DMS153 treated with DMSO at 0.1 percent for 48 hours (cell line): ENCODE measurements at regions not wholly inside any gene's neighbourhood (a gene's known extent, or its start where the extent isn't known, plus 50 kb on each side); places are given as distances from the start of the nearest gene placed in this dataset.
A peak's percentile ranks its signal among the peaks of the same experiment; 100 is the strongest.

Source experiments
- DNase-seq: peaks from one replicate; lab custom pipeline; 2025; ENCODE audit not compliant: unreplicated experiment; lab: John Stamatoyannopoulos, UW

DNA sequence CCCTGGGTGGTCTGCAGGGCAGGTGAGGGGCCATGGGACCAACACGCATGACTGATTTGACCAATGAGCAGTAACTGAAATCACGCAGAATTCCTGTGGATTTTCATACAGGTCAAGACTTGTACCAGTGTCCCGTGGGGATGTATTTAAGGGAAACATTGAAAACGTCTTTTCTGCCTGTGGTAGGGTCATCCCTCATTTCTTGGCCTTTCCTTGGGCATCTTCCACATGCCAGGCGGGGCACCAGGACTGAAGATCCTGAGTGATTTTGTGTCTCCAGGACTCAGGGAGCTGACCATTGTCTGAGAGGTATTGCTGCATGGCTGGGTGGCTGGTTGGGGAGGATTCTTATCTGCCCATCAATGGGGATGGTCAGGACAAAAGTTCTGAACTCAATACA is 289.0 kb downstream of the GLRX3 start:
- no peak for DNase-seq

DNA sequence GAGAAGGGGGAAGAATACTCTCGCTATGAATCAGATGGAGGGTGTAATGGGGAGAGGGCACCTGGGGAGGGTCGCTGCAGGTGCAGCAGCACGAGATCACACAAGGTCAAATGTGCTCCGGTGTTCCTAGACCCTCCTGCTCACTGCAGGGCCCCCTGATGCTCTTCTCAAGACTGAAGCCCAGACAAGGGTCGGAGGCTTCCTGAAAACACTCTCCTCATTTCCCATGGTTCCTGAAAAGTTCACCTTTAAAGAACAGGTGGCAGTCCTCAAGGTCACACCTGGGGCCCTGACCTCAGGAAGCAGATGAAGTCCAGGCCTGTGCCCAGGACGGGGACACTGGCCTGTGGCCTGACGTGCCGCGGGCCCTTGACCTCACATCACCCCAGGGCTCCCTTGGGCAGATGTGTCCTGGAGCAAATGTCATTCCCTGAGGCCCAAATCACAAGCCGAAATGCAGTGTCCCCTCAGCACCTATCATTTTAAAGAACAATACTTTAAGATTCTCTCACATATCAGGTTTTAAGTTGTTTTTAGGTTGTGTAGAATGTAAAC is 289.8 kb downstream of the GLRX3 start:
- no peak for DNase-seq

DNA sequence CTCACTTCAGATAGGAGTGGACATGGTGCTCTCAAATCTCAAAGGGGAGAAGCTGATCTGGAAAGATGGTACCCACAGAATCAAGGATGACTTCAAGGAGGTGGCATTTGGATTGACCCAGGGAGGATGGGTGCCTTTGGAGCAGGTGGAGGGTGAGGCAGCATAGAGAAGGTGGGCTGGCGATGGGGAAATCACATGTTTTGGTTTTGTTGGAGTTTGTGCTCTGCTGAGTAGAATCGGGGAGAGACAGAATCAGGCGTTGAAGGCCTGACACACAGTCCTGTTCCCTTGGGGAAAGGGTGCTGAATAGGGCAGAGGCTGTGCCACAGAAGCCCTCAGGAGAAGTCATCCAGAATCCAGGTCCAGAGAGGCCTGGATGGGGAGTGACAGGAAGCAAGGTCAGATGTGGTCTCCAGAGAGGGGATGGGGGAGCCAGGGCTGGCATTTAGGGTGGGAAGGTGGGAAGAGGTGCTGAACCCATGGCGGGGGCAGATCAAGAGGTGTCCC is 291.1 kb downstream of the GLRX3 start:
- no peak for DNase-seq

DNA sequence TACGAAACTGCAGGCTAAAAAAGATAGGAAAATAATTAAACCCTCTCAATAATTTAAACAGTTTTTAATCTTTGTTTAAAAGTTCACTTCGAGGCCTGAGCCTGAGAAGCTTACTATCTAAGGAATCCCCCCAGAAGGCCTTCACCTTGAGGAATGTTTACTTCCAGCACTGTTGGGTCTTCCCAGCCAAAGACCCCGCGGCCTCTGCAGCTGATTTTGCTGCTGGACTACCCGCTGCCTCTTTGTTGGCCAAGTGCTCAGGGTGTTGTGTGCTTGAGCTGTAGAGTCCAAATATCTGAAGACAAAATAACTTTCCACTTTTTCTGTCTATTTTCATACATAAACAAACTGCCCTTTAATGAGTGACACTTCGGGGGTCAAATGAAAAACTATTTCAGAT is 292.7 kb downstream of the GLRX3 start:
- DNase-seq, result no peak

DNA sequence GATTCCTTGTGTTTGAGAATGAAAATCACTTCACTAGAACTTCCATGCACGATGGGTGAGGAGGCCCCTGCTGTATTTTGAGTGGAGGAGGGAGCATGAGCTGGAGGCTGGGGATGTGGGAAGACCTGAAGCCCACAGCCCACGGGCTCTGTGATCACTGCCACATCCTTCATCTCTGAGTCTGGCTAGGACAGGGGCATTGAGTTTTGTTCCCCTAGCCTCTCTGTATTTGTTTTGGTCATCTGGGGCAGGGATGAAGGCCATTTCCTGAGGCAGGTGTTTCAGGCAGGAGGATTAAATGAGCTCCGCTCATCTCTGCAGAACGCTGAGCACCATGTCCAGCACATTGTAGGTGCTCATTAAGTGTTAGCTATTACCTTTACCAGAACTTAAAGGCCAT is 293.6 kb downstream of the GLRX3 start:
- no peak for DNase-seq

DNA sequence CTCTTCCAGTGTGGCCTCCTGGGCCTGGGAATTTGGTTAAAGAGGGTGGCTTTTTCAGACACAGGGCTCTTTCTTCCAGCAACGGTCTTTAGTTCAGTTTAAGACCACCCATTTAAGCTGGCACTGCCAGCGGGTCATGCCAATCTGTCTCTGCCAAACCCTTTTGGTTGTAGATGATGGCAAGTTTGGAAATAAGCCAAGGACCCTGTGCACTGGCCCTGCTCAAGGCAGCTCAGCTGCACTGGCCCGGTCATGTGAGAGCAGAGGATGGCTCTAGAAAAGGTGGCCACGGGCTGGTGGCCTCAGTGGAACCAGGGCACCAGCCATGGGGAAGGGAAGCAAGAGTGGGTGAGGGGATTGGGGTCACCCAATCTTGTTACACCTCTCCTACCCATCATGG is 294.1 kb downstream of the GLRX3 start:
- DNase-seq, result no peak

DNA sequence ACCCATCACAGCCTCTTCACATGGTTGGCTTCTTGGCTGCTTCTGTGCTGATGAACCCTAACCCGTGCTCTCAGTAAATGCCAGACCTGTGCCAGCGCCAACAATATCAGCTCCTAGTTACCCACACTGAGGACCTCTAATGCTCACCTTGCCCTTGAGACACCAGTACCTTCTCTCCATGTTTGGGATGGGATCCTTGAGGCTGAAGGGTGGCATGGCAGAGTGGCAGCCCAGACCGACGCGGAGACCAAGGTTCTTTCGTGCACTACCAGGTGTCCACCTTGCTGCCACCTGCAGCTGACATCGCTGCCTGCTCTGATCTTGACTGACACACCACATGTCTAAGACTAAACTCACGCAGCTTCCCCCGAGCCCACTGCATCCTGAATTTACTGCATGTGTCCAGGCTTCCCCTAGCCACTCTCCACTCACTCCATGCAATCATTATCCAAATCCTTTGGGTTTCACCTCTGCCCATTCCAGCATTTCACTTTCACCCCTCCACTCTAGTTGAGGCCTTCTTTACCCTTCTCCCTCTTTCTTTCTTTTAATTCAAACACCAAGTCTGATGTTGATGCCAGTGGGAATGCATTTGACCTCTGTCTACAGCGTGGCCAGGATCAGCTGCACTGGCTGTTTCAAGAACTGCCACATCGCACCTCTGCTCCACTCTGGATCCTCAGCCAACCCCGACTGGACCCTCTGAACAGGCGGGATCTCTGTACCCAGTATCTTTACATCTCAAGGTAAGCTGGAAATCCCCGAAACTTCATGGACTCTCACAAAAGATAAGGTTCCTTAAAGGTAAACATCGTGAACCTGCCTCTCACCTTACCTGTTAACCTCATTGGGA is 294.9 kb downstream of the GLRX3 start:
- no peak for DNase-seq

DNA sequence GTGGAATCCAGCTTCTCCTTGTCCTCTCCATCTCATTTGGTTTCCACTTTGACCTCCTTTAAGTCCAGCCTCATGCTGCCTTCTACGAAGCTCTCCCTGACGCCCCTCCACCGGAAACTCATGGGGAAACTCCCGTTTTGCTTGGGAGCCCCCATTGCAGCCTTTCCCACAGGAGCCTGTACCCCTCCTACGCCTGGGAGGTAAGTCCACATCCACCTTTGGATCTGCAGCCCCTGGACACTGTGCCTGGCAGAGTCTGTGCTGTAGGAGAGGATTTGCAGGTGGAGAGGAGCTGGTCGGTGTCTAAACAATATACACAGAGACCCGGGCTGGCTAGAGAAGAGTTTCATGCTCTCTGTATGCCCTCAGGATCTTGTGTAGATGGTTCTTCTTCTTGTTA is 296.1 kb downstream of the GLRX3 start:
- no peak for DNase-seq

DNA sequence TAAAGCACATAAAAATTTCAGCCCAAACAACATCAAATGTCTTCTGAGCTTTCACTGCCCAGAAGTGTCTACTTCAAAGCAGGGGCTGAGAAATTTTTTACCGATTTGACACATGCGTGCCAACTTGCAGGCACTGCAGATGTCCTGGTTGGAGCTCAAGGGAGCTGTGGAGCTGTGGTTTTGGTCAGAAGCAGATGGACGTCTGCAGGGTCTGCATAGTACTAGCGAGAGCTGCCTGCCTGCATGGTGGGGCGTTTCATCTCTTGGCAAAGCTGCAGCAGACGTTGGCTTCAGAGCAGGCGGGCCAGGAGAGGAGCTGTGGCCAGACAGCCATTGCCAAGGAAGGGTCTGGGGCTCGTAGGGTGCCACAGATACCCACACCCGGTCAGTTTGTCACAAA is 296.7 kb downstream of the GLRX3 start:
- no peak for DNase-seq

DNA sequence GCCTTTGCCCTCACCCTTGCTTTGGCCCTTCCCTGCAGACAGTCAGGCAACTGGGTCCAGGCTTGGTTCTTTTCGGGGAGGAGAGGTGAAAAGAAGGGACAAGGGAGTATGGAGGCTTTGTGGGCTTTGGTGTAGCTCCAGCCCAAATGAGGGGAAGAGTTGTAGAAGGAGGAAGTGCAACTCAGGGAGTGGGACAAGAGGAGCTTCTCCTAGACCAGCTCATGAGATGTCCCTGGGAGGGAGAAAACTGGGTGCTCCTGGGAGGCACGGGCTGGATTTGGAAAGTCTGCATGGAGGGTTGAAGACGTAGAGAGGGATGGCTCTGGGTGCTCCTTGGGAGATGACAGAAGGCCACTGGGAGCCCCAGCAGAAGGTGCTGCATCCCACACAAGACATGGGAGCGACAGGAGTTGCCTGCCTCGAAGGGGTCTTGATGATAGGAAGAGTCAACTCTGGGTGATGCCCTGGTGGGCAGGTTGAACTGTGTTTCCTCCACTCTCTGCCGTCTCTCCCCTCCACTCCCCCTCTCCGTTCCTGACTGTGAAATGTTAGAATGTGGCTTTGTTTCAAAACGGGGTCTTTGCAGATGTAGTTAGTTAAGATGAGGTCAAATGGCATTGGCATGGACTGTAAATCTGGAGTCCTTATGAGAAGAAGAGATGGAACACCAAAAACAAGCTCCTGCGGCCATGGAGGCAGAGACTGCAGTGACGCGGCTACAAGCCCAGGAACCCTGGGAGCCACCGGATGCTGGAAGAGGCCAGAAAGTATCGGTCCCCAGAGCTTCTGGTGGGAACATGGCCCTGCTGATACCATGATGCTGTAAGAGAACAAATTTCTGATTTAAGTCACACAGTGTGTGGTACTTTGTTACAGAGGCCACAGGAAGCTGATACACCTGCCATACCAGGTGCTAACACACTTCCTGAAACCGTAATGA is 298.5 kb downstream of the GLRX3 start:
- no peak for DNase-seq

DNA sequence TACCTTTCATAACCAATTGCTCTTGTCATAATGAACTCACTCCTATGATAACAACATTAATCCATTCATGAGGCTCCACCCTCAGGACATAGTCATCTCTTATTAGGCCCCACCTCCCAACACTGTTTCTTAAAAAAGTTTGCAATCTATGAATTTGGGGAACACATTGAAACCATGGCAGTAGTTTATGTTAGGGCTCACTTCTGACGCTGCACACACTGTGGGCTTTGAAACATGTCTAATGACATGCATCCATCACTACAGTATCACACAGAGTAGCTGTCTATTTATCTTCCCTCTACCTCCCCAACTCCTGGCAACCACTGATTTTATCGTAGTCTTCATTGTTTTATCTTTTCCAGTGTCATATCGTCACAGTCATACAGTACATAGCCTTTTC is 299.8 kb downstream of the GLRX3 start:
- no peak for DNase-seq

DNA sequence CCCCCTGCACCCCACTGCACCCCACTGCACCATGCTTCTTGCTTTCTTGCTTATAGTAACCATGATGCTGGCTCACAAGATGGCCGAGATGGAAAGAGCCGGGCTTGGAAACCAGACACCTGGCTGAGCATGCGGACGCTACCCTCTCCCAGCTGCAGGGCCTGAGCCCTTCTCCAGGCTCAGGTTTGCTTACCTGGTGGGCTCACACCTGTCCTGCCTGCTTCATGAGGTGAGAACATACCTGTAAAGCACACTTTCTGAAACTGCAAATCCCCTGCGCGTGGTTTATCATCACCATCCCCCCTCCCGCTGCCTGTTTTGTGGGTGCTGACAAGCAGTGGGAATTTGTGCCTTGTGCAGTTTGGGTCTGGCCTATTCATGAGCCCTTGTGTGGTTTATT is 302.7 kb downstream of the GLRX3 start:
- peak; percentile 17 for DNase-seq

DNA sequence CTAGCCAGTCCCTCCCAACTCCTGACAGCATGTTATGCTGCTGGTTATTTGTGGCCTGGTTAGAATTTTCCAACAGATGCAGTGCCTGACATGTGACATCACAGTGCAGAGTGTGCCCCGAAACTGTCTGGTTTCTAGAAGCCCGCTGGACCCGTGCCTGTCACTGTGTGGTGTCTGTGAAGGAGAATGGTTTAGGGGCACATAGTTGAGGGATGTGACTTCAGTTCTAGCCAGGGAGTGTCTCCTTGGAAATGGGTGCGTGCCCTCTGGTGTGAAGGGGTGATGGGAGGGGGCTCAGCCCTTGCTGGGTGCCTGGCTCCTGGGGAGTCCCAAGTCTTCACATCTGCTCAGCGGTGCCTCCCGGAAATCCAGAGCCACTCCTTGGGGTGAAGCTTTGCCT is 303.6 kb downstream of the GLRX3 start:
- DNase-seq, result no peak

DNA sequence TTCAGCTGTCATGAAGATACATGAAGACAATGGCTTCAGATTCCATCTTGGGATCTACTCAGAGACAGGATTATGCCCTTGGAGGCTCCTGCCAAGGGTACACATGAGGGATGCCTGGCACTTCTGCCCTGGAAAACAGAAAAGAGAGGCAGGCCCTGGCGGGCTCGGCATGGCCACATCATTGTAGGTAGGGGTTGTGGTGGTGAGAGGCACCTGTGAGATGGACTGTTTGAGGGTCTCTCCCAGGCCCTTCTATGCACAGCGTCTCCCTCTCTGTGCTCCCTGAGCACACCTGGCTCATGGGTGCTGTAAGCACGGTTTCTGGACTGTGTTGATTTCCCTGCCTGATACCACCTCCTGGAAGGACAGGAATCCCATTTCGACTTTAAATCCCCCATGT is 304.3 kb downstream of the GLRX3 start:
- DNase-seq, result no peak

DNA sequence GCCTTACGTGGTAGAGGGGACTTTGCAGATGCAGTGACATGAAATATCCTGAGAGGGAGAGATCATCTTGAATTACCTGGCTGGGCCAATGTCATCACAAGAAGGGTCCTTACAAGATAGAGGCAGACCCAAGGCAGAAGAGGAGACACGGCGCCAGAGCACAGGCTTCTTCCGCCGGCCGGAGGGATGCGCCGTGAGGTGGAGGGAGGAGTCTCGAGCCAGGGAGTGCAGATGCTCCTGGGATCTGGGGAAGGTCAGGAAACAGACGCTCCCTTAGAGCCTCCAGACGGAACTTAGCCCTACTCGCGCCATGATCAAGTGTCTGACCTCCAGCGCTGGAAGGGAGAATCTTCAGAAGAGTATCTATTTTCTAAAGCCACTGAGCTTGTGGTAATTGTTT is 304.8 kb downstream of the GLRX3 start:
- DNase-seq, result no peak

DNA sequence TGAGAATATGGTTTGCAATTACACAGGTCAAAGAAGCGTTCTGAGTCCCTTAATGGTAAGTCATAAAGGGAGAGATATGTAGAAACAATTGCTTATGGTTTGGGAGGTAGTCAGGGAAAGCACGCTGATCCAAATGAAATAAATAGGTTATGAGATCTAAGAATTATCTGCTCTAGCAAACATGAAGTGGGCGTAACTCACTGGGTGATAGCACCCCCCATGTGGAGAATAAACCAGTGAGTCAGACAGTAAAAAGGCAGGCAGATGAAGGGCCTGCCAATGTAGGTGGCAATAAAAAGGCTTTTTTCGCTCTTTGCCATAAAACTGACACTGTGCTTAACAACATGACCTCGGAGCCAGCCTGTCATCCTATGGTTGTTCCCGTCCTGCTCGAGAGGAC is 306.9 kb downstream of the GLRX3 start:
- no peak for DNase-seq

DNA sequence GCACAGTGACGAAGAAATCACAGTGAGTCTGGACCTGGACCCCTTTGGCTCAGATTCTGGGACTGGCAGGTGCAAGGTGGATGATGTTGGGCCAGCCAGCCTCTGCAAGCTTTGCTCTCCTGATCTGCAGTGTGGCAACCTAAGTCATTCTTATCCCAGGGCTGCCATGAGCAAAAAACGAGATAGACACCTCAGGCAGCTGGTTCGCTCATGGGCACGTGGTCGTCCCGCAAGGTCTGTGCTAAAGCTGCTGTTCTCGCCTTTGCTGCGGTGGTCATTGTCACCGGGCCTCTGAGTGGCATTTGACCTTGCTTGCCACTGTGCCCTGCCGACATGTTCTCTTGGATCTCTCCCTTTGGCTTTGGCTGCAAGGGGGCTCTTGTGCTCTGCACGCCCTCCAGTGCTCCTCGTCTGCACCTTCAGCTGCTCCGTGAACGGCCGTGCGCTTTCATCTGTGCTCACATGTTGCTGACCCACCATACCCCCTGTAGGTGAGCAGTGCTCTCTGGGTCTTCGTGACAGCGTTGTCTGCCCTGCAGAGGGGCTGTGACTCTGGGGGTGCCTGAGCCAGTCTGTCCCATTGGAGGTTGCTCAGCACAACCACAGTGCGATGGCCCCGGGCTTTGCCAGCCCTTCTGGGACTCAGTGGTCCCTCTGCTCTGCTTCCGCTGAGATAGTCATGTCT is 317.0 kb downstream of the GLRX3 start:
- no peak for DNase-seq

DNA sequence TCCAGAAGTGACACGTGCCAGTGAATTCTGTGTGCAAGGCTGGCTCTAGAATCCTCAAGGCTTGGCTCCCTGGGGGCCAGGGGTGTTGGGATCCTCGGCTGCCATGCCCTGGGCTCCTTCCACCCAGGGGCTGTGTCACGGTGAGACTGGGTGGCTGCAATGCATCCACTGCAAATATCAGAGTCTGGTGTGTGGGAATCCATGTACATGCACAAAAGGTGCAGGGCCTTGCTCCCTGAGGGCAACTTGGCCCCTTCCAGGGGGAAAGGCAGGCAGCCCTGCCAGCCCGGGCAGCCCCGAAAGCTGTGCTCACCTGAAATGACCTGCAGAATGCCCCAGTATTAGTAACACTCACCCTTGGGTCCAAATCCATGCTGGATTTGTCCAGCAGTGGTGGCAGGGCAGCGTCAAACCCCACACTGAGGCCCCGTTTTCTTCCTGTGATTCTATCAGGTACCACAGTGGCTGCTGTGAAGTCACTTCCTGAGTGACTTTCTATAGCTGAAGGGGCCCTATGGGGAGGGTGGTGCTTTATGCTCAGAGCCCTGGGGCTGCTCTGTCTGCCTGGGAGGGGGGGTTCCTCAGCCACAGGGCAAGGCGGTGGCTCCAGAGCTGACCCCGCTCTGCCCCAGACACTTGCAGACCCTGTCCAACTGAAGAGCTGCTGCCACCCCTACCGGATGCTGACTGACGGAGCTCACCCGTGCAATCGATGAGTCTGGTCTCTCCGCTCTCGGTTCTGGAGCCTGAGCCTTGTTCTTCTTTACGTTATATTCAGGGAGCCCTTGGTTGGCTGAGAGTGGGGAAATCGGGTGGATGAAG is 317.7 kb downstream of the GLRX3 start:
- no peak for DNase-seq

DNA sequence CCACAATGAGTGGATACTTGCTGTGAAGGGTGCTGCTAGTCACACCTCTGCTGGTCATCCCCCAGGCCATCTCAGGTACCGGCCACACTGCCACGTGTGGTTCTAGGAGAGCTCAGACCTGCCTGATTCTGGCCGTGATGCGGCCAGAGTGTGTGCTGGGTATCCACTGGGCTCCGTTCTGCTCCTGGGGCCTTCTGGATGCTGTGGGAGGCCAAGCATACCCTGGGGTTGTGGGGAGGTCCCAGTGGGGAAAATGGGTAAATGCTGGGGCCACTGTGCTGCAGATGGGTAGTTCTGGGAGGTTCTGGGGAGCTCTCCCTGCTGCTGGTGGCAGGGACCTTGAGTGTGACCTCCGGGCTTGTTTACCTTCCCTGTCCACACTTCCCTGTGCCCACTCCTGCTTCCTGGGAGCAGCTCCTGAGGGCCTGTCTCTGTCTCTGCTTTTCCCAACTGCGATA is 318.4 kb downstream of the GLRX3 start:
- DNase-seq, result no peak

DNA sequence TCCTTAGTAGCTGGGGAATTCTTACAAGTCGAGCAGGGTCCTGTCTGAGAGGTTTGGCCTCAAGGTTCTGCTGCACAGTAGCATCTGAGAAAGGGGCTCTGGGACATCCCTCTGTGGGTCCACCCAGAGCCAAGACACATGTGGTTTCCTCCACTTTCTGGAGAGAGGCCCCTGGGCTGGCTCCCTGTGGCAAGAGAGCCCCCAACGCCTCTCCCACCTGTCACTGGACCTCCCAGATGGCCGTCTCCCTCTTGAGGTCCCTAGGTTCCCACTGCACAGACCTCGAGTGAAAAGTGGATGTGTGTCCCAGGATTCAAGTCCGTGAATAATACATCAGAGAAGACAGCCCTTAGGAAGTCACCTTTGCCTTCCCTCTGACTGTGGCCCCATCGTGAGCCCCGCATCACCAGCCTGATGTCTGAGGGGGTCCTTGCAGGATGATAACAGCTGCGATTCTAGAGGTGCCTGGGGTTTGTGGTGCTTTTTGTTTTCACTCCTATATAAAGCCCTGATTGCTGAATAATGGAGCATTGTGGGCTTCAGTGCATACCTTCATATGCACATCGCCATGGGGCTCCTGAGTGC is 319.0 kb downstream of the GLRX3 start:
- DNase-seq, result no peak
